Brain microvascular endothelial cell (primary cell): ENCODE measurements at regions not wholly inside any gene's neighbourhood (a gene's known extent, or its start where the extent isn't known, plus 50 kb on each side); places are given as distances from the start of the nearest gene placed in this dataset.

Source experiments
- DNase-seq: peaks from one replicate; pipeline ENCODE4 v3.0.0-alpha.2; 2020
- H3K27ac ChIP-seq: fragments of 250-450 bp; sonication (Bioruptor Pico); 2 replicates; pipeline ENCODE4 v1.5.1; 2020; ENCODE audit warnings: mild to moderate bottlenecking, moderate library complexity
- H3K27me3 ChIP-seq: fragments of 250-450 bp; sonication (Bioruptor Pico); replicated peaks from 2 replicates; pipeline ENCODE4 v1.5.1; 2020; ENCODE audit warnings: mild to moderate bottlenecking
- H3K36me3 ChIP-seq: fragments of 250-450 bp; sonication (Bioruptor Pico); replicated peaks from 2 replicates; pipeline ENCODE4 v1.5.1; 2020; ENCODE audit warnings: mild to moderate bottlenecking
- H3K4me3 ChIP-seq: 2 replicates; pipeline ENCODE4 v1.5.1; 2011; ENCODE audit warnings: low read depth, mild to moderate bottlenecking, control low read depth, low read length, moderate library complexity
- in situ Hi-C: cut with HindIII; loops from 2 replicates; pipeline ENCODE4 v1.10.0; 2017; ENCODE audit warnings: low sequenced_read_pairs, low pct_ligation_motif_present
- TF ChIP-seq, protein P1 (sequence below): IDR thresholded peaks from 2 replicates; pipeline ENCODE4 v1.5.1; 2011; ENCODE audit warnings: low read depth, mild to moderate bottlenecking, moderate library complexity, low read length, control low read depth, inconsistent platforms; ENCODE audit errors: missing control alignments

DNA sequence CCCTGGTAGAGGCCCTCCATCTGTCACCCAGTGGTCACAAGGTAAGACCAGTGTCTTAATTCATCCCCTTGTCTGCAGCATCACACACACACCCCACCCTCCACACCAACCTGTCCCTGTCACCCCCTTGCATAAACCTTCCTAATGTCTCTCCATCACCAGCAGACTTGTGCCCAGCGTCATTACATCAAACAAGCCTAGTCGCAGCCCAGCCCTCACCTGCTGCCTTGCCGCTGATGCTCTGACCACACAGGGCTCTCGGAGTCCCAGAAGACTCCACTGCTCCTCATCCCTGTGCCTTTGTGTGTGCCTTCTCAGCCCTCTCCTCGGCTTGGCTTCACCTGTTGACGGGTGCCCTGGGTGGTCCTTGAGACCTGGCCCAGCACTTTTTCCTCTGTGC lies 171.2 kb downstream of the GLI2 start:
- H3K36me3 ChIP-seq, result no peaks in the 10 kb centered on the region
- no peak overlapping the region for H3K4me3 ChIP-seq
- DNase-seq, result no peak
- H3K27ac ChIP-seq, result no peak overlapping the region
- H3K27me3 ChIP-seq, result no peaks in the 10 kb centered on the region
- TF ChIP-seq, protein P1, sequence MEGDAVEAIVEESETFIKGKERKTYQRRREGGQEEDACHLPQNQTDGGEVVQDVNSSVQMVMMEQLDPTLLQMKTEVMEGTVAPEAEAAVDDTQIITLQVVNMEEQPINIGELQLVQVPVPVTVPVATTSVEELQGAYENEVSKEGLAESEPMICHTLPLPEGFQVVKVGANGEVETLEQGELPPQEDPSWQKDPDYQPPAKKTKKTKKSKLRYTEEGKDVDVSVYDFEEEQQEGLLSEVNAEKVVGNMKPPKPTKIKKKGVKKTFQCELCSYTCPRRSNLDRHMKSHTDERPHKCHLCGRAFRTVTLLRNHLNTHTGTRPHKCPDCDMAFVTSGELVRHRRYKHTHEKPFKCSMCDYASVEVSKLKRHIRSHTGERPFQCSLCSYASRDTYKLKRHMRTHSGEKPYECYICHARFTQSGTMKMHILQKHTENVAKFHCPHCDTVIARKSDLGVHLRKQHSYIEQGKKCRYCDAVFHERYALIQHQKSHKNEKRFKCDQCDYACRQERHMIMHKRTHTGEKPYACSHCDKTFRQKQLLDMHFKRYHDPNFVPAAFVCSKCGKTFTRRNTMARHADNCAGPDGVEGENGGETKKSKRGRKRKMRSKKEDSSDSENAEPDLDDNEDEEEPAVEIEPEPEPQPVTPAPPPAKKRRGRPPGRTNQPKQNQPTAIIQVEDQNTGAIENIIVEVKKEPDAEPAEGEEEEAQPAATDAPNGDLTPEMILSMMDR, result no peak
- in situ Hi-C loops, result no loop called here

- no peak overlapping the region for H3K27ac ChIP-seq
- no peaks in the 10 kb centered on the region for H3K27me3 ChIP-seq
- in situ Hi-C loops, result no loop called here
- no peak overlapping the region for H3K4me3 ChIP-seq
- TF ChIP-seq, protein P1, result peak; percentile 53
- H3K36me3 ChIP-seq, result no peaks in the 10 kb centered on the region
- no peak for DNase-seq
Observed at GRCh38 chr2:120907822-120908221, 172.2 kb downstream of the GLI2 start.

GRCh38 chr2:120908314-120908975 lies 172.8 kb downstream of the GLI2 start:
- in situ Hi-C loops, result no loop called here
- H3K4me3 ChIP-seq, result no peak overlapping the region
- no peaks in the 10 kb centered on the region for H3K36me3 ChIP-seq
- H3K27me3 ChIP-seq, result no peaks in the 10 kb centered on the region
- TF ChIP-seq, protein P1, result no peak
- DNase-seq, result no peak
- no peak overlapping the region for H3K27ac ChIP-seq

- in situ Hi-C loops, result no loop called here
- Histone ChIP-seq H3K4me3 (no peak overlapping the region), H3K36me3 (no peaks in the 10 kb centered on the region), H3K27ac (no peak overlapping the region), H3K27me3 (no peaks in the 10 kb centered on the region)
- TF ChIP-seq, protein P1, result no peak
- DNase-seq, result no peak
Observed at GRCh38 chr2:120909102-120909501, 173.4 kb downstream of the GLI2 start.

DNA sequence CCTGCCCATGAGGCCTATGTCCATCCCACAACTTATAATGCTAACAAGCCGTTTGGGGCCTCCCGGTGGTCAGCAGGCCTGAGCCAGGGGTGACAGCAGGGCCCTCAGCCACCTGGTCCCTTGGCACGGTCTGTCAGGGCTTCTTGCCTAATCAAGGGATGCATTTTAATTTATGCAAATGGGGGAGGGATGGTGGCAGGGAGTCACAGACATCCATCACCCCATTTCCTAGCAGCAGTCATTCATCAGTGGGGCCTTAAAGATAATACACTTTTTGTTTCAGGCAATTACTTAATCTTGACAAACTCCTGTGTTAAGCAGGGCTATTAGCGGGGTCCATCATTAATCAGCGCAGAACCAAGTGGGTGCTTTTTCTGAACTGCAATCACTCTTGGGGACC lies 174.5 kb downstream of the GLI2 start:
- Histone ChIP-seq H3K36me3 (no peaks in the 10 kb centered on the region), H3K27me3 (no peaks in the 10 kb centered on the region), H3K27ac (no peak overlapping the region), H3K4me3 (no peak overlapping the region)
- in situ Hi-C loops, result no loop called here
- TF ChIP-seq, protein P1, result no peak
- DNase-seq, result no peak
